ENCODE measurements at regions not wholly inside any gene's neighbourhood (a gene's known extent, or its start where the extent isn't known, plus 50 kb on each side); places are given as distances from the start of the nearest gene placed in this dataset.

GRCh38 chr18:77974329-77974728 is 724.7 kb downstream of the GALR1 start:
- DNase-seq (no peak), ATAC-seq (no peak)
- Mint-ChIP-seq H3K36me3 (ENCODE audit: low read depth) (no peaks in the 10 kb centered on the region), H3K27me3 (peaks cover 2% of the 10 kb centered on the region), H3K4me1 (no peaks in the 10 kb centered on the region), H3K9me3 (peaks cover 22% of the 10 kb centered on the region), H3K4me3 (no peak overlapping the region), H3K27ac (no peak overlapping the region)

DNA sequence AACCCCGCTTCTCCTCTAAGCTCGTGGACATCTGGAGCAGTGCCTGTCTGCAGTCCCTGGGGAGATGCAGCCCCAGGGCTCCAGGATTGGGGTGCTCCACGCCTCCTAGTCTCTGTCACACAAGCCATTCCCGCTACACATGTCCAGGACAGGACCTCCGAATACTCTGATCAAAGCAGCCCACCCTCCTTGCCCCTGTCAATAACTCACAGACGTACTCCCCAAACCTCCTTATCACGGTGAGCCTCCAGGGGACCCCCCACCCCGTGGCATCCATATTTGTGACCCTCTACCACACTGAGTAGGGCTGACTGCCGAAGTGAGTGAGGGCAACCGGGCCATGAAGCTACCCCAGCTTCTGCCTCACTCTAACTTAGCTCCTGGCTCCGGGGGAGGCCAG is 727.7 kb downstream of the GALR1 start:
- no peak for DNase-seq
- Mint-ChIP-seq H3K9me3 (peaks cover 22% of the 10 kb centered on the region), H3K4me1 (no peaks in the 10 kb centered on the region), H3K27me3 (no peaks in the 10 kb centered on the region), H3K36me3 (ENCODE audit: low read depth) (no peaks in the 10 kb centered on the region), H3K4me3 (no peak overlapping the region), H3K27ac (no peak overlapping the region)
- ATAC-seq, result no peak

DNA sequence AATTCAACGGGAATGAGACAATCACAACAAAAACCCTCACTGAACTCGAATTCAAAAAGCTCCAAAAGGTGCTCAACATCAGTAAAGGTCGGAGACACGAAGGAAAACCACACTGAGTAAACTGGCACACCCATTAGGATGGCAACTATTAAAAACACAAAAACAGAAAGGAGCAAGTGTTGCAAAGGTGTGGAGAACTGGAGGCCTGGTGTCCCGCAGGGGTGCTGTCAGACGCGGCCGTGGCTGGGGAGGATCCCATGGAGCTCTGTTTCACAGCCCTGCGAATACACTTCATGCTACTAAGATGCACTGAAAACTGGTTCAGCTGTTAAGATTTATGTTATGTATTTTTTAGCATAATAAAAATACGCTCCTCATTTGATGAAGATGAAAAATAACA is 730.6 kb downstream of the GALR1 start:
- no peak for ATAC-seq
- H3K36me3 Mint-ChIP-seq (ENCODE audit: low read depth), result no peaks in the 10 kb centered on the region
- no peaks in the 10 kb centered on the region for H3K27me3 Mint-ChIP-seq
- no peak overlapping the region for H3K27ac Mint-ChIP-seq
- H3K4me1 Mint-ChIP-seq, result no peaks in the 10 kb centered on the region
- peaks cover 18% of the 10 kb centered on the region for H3K9me3 Mint-ChIP-seq
- DNase-seq, result no peak
- H3K4me3 Mint-ChIP-seq, result no peak overlapping the region

- no peak for DNase-seq
- H3K36me3 Mint-ChIP-seq (ENCODE audit: low read depth), result no peaks in the 10 kb centered on the region
- H3K9me3 Mint-ChIP-seq, result peaks cover 4% of the 10 kb centered on the region
- no peak overlapping the region for H3K4me3 Mint-ChIP-seq
- H3K4me1 Mint-ChIP-seq, result no peaks in the 10 kb centered on the region
- no peak for ATAC-seq
- no peaks in the 10 kb centered on the region for H3K27me3 Mint-ChIP-seq
- no peak overlapping the region for H3K27ac Mint-ChIP-seq
Observed at GRCh38 chr18:77981874-77982273, 732.2 kb downstream of the GALR1 start.

- no peaks in the 10 kb centered on the region for H3K4me1 Mint-ChIP-seq
- H3K36me3 Mint-ChIP-seq (ENCODE audit: low read depth), result no peaks in the 10 kb centered on the region
- peaks cover under 1% of the 10 kb centered on the region for H3K27me3 Mint-ChIP-seq
- H3K27ac Mint-ChIP-seq, result no peak overlapping the region
- peaks cover 4% of the 10 kb centered on the region for H3K9me3 Mint-ChIP-seq
- H3K4me3 Mint-ChIP-seq, result no peak overlapping the region
- DNase-seq (no peak), ATAC-seq (no peak)
Observed at GRCh38 chr18:77983270-77983669, 733.6 kb downstream of the GALR1 start.

GRCh38 chr18:77984178-77984577 is 734.5 kb downstream of the GALR1 start:
- DNase-seq (no peak), ATAC-seq (no peak)
- H3K27ac Mint-ChIP-seq, result no peak overlapping the region
- H3K4me1 Mint-ChIP-seq, result no peaks in the 10 kb centered on the region
- no peaks in the 10 kb centered on the region for H3K9me3 Mint-ChIP-seq
- no peaks in the 10 kb centered on the region for H3K36me3 Mint-ChIP-seq (ENCODE audit: low read depth)
- H3K27me3 Mint-ChIP-seq, result peaks cover 2% of the 10 kb centered on the region
- H3K4me3 Mint-ChIP-seq, result no peak overlapping the region

DNA sequence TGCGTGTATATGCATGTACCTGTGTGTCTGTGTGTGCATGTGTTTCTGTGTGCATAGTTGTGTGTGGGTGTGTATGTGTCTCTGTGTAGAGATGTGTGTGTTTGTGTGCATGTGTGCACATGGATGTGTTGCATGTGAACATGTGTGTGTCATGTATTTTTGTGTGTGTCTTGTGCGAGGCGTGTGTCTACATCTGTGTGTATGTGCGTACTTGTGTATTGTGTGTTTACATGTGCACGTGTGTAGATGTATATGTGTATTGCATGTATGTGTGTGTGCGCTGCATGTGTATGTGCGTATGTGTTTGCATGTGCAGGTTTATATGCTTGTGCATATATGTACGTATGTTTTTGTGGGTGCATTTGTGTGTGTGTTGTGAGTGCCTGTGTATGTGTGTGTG is 735.2 kb downstream of the GALR1 start:
- Mint-ChIP-seq H3K4me3 (no peak overlapping the region), H3K27me3 (peaks cover 2% of the 10 kb centered on the region), H3K36me3 (ENCODE audit: low read depth) (no peaks in the 10 kb centered on the region), H3K27ac (no peak overlapping the region), H3K4me1 (no peaks in the 10 kb centered on the region), H3K9me3 (no peaks in the 10 kb centered on the region)
- ATAC-seq (no peak), DNase-seq (no peak)

- H3K36me3 Mint-ChIP-seq (ENCODE audit: low read depth), result no peaks in the 10 kb centered on the region
- no peak for ATAC-seq
- no peak overlapping the region for H3K27ac Mint-ChIP-seq
Observed at GRCh38 chr18:77985526-77986281, 736.1 kb downstream of the GALR1 start.

GRCh38 chr18:77990131-77990530 is 740.5 kb downstream of the GALR1 start:
- H3K36me3 Mint-ChIP-seq (ENCODE audit: low read depth), result no peaks in the 10 kb centered on the region
- DNase-seq (no peak), ATAC-seq (no peak)
- H3K9me3 Mint-ChIP-seq, result no peaks in the 10 kb centered on the region
- no peaks in the 10 kb centered on the region for H3K4me1 Mint-ChIP-seq
- no peak overlapping the region for H3K4me3 Mint-ChIP-seq
- peaks cover 2% of the 10 kb centered on the region for H3K27me3 Mint-ChIP-seq
- no peak overlapping the region for H3K27ac Mint-ChIP-seq

More at GRCh38 chr18:77985526-77986281, 736.1 kb downstream of the GALR1 start:
- Mint-ChIP-seq H3K4me3 (no peak overlapping the region), H3K9me3 (no peaks in the 10 kb centered on the region), H3K4me1 (no peaks in the 10 kb centered on the region), H3K27me3 (peaks cover 2% of the 10 kb centered on the region)
- no peak for DNase-seq

DNA sequence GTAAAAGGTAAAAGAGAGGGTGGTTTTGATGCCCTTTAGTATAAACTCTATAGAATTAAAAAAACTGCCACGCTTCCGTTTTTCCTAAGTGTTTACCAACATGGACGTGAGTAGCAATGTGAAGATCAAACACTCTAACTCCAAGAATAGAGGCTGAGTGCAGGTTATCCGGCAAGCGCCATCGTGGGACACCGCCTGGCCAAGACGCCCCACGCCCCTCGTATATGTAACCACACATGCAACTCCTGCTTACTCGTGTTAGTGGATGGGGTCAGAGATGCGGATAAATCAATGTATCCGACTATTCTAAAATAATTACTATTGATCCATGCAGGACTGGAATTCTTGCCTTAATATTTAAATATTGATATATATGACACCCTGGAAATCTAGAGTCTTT is 741.3 kb downstream of the GALR1 start:
- DNase-seq (no peak), ATAC-seq (no peak)
- Mint-ChIP-seq H3K9me3 (no peaks in the 10 kb centered on the region), H3K4me1 (no peaks in the 10 kb centered on the region), H3K4me3 (no peak overlapping the region), H3K27ac (no peak overlapping the region), H3K27me3 (peaks cover 2% of the 10 kb centered on the region), H3K36me3 (ENCODE audit: low read depth) (no peaks in the 10 kb centered on the region)

- H3K4me1 Mint-ChIP-seq, result no peaks in the 10 kb centered on the region
- H3K4me3 Mint-ChIP-seq, result no peak overlapping the region
- H3K27ac Mint-ChIP-seq, result no peak overlapping the region
- H3K36me3 Mint-ChIP-seq (ENCODE audit: low read depth), result no peaks in the 10 kb centered on the region
- peaks cover 2% of the 10 kb centered on the region for H3K27me3 Mint-ChIP-seq
- ATAC-seq (no peak), DNase-seq (no peak)
- no peaks in the 10 kb centered on the region for H3K9me3 Mint-ChIP-seq
Observed at GRCh38 chr18:77992057-77992456, 742.4 kb downstream of the GALR1 start.

GRCh38 chr18:77993188-77993981 is 743.7 kb downstream of the GALR1 start:
- Mint-ChIP-seq H3K36me3 (ENCODE audit: low read depth) (no peaks in the 10 kb centered on the region), H3K4me3 (no peak overlapping the region), H3K27ac (no peak overlapping the region), H3K4me1 (no peaks in the 10 kb centered on the region), H3K9me3 (peaks cover 3% of the 10 kb centered on the region), H3K27me3 (peaks cover under 1% of the 10 kb centered on the region)
- ATAC-seq (no peak), DNase-seq (no peak)

- Mint-ChIP-seq H3K36me3 (ENCODE audit: low read depth) (no peaks in the 10 kb centered on the region), H3K27ac (no peak overlapping the region), H3K9me3 (peaks cover 3% of the 10 kb centered on the region), H3K27me3 (no peaks in the 10 kb centered on the region), H3K4me3 (no peak overlapping the region), H3K4me1 (no peaks in the 10 kb centered on the region)
- DNase-seq (no peak), ATAC-seq (no peak)
Observed at GRCh38 chr18:77995593-77995992, 745.9 kb downstream of the GALR1 start.

GRCh38 chr18:77996737-77997136 is 747.1 kb downstream of the GALR1 start:
- Mint-ChIP-seq H3K4me3 (no peak overlapping the region), H3K36me3 (ENCODE audit: low read depth) (no peaks in the 10 kb centered on the region), H3K27me3 (no peaks in the 10 kb centered on the region), H3K4me1 (no peaks in the 10 kb centered on the region), H3K27ac (no peak overlapping the region), H3K9me3 (peaks cover 4% of the 10 kb centered on the region)
- DNase-seq (no peak), ATAC-seq (no peak)

DNA sequence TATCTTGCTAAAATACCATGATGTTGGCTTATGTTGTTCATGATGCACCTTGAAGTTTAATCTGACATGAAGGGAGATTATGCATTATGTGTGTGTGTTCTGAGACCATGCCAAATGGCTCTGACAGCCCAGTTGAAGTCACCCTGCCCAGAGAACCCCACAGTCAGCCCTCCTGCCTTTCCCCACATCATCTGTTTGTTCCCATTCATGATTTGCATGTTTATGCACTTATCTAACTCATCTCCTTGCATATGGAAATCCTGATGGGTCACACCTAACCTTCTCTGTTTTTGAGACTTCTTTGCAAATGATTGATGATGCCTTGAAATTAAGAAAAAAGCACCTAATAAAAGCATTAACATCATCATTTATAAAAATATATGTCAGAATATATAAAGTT is 752.2 kb downstream of the GALR1 start:
- no peak overlapping the region for H3K4me3 Mint-ChIP-seq
- peaks cover 19% of the 10 kb centered on the region for H3K27me3 Mint-ChIP-seq
- ATAC-seq (no peak), DNase-seq (no peak)
- H3K27ac Mint-ChIP-seq, result no peak overlapping the region
- no peaks in the 10 kb centered on the region for H3K36me3 Mint-ChIP-seq (ENCODE audit: low read depth)
- no peaks in the 10 kb centered on the region for H3K4me1 Mint-ChIP-seq
- peaks cover 9% of the 10 kb centered on the region for H3K9me3 Mint-ChIP-seq
